ENCODE measurements at regions not wholly inside any gene's neighbourhood (a gene's known extent, or its start where the extent isn't known, plus 50 kb on each side); places are given as distances from the start of the nearest gene placed in this dataset.
"Not testable (repeated sequence)": the region's sequence is repeated elsewhere in the genome, so short reads cannot be mapped to it uniquely, and the experiment has no call there.

- H3K4me3 Mint-ChIP-seq; H3K27ac Mint-ChIP-seq; H3K4me1 Mint-ChIP-seq (ENCODE audit: low read depth); intact Hi-C loops (cut with micrococcal nuclease); H3K36me3 Mint-ChIP-seq (ENCODE audit: low read depth); H3K27me3 Mint-ChIP-seq: not testable (repeated sequence)
- H3K9me3 Mint-ChIP-seq = peaks cover 27% of the 10 kb centered on the region
Measured at GRCh38 chr3:91504874-91505273, 2397.5 kb downstream of the EPHA3 start.
